OCI-LY7 (cell line): ENCODE measurements at regions not wholly inside any gene's neighbourhood (a gene's known extent, or its start where the extent isn't known, plus 50 kb on each side); places are given as distances from the start of the nearest gene placed in this dataset.

Experiments
- EZH2phosphoT487 ChIP-seq: fragments of 200-600 bp; sonication (generic); IDR thresholded peaks from 2 replicates; pipeline ENCODE4 v1.6.1; 2018; ENCODE audit warnings: low read depth, borderline replicate concordance, mild to moderate bottlenecking, mixed run types, antibody characterized with exemption, low read length, moderate library complexity, mixed read lengths
- TF ChIP-seq, protein P1 (sequence below): fragments of 200-600 bp; sonication (generic); conservative IDR thresholded peaks from 2 replicates; pipeline ENCODE4 v1.5.1; 2014; ENCODE audit warnings: mild to moderate bottlenecking, antibody characterized with exemption, low read length, moderate library complexity, mixed read lengths

DNA sequence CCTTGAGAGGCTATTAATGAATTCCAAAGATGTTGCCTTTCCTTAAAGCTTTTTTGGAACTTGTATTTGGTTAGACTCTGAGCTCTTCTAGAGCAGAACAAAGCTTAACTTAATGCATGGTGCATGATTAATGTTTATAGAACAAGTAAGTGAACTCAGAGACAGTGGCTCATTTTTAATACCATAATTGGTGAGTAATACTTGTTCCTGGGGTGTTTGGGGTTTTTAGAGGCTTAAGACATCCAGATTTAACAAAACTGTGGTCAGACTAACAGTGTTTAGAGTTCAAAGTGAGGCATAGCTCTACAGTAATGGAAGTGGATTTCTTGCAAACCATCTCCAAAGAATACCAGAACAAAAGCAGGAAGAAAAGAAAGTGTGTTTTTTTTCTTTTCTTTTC is 73.7 kb upstream of the CTSC start:
- TF ChIP-seq, protein P1, sequence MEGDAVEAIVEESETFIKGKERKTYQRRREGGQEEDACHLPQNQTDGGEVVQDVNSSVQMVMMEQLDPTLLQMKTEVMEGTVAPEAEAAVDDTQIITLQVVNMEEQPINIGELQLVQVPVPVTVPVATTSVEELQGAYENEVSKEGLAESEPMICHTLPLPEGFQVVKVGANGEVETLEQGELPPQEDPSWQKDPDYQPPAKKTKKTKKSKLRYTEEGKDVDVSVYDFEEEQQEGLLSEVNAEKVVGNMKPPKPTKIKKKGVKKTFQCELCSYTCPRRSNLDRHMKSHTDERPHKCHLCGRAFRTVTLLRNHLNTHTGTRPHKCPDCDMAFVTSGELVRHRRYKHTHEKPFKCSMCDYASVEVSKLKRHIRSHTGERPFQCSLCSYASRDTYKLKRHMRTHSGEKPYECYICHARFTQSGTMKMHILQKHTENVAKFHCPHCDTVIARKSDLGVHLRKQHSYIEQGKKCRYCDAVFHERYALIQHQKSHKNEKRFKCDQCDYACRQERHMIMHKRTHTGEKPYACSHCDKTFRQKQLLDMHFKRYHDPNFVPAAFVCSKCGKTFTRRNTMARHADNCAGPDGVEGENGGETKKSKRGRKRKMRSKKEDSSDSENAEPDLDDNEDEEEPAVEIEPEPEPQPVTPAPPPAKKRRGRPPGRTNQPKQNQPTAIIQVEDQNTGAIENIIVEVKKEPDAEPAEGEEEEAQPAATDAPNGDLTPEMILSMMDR = no peak
- no peak for TF ChIP-seq EZH2phosphoT487
